GM19239 (cell line): ENCODE measurements at regions not wholly inside any gene's neighbourhood (a gene's known extent, or its start where the extent isn't known, plus 50 kb on each side); places are given as distances from the start of the nearest gene placed in this dataset.
"Not testable (repeated sequence)": the region's sequence is repeated elsewhere in the genome, so short reads cannot be mapped to it uniquely, and the experiment has no call there.

Source experiments
- DNase-seq: peaks from one replicate; pipeline ENCODE4 v3.0.0; 2011; ENCODE audit warnings: low spot score; ENCODE audit not compliant: insufficient read length
- FAIRE-seq: peaks from 2 replicates; lab custom pipeline; 2011; peaks lifted over from hg19 to GRCh38; lab: Jason Lieb, UNC

DNA sequence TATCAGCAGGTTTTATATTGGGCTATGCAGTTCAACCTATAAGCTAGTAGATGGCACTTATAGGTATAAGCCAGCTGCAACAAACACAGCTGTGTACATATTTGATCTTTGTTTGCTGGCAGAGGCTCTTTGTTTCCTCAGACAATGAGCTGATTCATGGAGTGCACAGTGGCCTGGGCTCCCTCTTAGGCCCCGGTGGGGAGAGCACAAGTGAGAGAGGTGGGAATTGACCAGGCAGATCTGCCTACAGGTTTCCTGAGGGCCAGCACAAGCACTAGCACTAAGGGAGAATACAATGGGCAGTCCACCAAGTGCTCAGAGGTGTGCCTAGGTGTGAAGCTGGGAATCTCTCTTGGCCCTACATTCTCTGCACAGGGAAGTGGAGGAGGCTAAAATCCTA, 1390.7 kb downstream of the SLITRK5 start:
- DNase-seq (no peak), FAIRE-seq (no peak)

DNA sequence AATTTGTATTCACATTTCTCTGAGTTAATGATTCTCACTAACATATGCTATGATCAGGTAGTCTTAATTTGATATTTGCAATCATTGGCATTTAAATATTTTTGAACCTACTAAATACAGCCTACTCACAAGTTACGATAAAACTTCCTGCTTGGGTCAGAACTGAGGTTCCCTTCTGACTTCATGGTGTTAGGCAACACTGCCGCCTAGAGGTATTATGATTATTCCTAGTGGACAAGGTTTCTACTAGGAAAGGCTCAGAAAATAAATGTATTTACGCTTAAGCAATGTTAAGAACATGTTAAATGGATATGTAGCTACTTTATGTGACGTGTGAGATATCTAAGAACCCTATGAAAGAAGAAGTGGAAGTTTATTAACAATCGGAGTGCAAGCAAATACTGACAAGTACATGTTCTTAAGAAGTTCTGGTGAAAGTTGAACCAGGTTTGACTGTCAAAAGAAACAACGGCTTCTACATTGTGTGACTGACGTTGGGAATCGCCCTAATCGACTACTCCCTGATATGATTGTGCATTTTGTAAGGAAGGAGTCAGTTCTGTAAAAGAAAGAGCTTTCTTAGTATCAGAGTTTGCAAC, 1395.8 kb downstream of the SLITRK5 start:
- no peak for FAIRE-seq

DNA sequence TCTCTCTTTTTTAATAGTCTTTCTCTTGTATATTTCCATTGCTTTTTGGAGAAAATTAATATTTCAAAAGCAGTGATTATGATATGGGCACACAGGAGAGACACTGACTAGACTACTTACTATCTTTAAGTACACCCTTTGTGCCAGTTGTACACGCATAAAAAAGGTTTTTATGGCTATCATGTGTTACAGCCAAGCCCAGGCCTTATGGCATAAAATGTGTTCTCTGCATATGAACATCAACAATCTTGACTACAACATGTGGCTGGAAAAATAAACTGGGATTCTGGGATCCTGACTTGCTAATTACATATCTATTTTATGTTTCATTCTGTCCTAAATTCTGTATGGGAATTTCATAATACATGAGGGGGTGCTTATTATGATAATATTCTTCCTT, 1401.8 kb downstream of the SLITRK5 start:
- DNase-seq (no peak), FAIRE-seq (no peak)

More for the DNA sequence above, 1395.8 kb downstream of the SLITRK5 start:
- no peak for DNase-seq

GRCh38 chr13:89076622-89077021, 1405.5 kb downstream of the SLITRK5 start:
- DNase-seq (no peak), FAIRE-seq (no peak)

- FAIRE-seq (no peak), DNase-seq (no peak)
These were observed 1411.5 kb downstream of the SLITRK5 start for GRCh38 chr13:89082623-89083022.

- not testable (repeated sequence) for DNase-seq, FAIRE-seq
These were observed 1416.9 kb downstream of the SLITRK5 start for GRCh38 chr13:89088107-89088506.

DNA sequence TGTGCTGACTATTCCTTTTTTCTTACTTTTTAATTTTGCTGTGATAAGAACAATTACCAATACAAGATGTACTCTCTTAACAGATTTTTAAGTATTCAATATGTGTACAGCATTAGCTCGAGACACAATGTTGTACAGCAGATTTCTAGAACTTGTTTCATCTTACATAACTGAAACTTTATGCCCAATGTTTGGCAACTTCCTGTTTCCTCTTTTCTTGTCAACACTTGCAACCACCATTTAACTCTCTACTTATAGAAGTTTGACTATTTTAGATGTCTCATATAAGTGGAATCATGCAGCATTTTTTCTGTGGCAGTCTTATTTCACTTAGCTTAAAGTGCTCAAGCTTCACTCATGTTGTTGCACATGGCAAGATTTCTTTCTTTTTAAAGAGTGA, 1426.8 kb downstream of the SLITRK5 start:
- DNase-seq (no peak), FAIRE-seq (no peak)

DNA sequence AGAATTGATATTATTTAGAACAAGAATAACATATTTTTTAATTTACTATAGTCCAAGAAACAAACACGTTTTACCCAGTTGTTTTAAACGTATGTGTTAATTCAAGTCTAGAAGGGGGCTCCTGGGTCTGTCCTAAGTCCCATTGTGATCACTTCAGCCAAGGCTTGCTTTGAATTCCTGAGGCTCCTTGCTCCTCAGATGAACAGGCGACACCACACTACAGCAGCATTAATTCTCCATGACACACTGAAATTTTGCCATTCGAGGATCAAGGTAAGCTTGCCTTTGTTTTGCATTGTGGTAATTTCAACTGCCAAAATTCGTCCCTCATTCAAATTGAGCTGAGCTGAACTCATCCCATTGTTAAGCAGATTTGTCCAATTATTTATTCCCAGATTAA, 1442.6 kb downstream of the SLITRK5 start:
- DNase-seq (no peak), FAIRE-seq (no peak)

GRCh38 chr13:89115307-89115706, 1444.1 kb downstream of the SLITRK5 start:
- DNase-seq (no peak), FAIRE-seq (no peak)

GRCh38 chr13:89136678-89137077, 1465.5 kb downstream of the SLITRK5 start:
- FAIRE-seq = no peak
- DNase-seq = no peak

DNA sequence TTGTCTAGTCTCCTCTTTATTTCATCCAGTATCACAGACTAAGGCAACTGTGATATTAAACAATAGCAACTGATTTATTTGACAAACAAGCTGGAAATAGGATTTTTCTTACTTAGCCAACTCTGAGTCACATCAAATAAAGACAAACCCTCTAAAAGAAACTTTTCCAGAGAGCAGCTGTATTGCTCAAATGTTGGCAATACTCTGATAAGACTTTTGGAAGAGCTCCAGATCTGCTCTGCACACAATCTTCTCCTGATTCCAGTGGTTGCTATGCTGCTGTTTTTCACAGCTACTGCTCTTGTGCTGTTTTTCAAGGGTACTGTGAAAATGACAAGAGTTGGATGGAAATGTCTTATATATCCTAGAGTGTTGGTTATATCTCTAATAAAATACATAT, 1479.2 kb downstream of the SLITRK5 start:
- DNase-seq = no peak
- FAIRE-seq = no peak

DNA sequence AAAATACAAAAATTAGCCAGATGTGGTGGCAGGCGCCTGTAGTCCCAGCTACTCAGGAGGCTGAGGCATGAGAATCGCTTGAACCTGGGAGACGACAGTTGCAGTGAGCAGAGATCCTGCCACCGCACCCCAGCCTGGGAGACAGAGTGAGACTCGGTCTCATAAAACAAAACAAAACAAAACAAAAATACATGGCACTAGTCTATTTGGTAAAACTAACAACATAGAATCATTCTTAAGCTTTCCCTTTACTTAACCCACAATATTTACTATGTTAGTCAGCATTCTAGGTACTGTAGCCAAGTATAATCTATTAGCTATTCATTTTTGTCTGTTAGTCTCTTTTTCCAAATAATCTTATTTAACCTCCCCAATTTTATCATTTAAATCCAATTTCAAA, 1482.8 kb downstream of the SLITRK5 start:
- no peak for FAIRE-seq
- DNase-seq = no peak

DNA sequence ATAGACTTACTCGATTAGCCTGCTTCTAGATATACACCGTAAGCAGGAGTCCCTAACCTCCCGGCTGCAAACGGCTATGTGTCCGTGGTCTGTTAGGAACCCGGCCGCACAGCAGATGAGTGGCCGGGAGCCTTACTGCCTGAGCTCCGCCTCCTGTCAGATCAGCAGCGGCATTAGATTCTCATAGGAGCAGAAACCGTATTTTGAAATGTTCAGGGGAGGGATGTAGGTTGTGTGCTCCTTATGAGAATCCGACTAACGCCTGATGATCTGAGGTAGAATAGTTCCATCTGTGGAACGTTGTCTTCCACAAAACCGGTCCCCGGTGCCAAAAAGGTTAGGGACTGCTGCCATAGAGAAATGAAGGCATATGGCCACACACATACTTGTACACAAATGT, 1491.9 kb downstream of the SLITRK5 start:
- DNase-seq (no peak), FAIRE-seq (no peak)

- DNase-seq (no peak), FAIRE-seq (no peak)
These were observed 1494.5 kb downstream of the SLITRK5 start for GRCh38 chr13:89165685-89166084.

- DNase-seq = no peak
- no peak for FAIRE-seq
These were observed 1498.8 kb downstream of the SLITRK5 start for GRCh38 chr13:89169951-89170350.

- FAIRE-seq (no peak), DNase-seq (no peak)
These were observed 1509.9 kb downstream of the SLITRK5 start for GRCh38 chr13:89181041-89181440.

DNA sequence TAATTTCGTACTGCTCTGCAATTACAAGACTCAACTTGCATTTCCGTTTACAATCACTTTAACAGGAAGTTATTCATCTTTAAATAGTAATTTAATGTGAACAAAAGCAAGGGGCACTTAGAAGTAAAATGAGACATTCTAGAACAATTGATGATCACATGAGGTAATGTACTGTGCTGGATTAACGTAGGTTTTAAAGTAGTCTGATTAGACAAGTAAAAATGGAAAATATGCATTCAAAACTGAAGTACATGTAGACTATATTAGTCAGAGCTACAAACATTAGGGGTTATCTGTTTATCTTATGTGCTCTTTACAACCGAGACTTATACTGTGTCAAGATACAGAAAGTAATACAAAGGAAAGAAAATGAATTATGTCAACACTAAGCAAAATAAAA, 1528.0 kb downstream of the SLITRK5 start:
- DNase-seq (no peak), FAIRE-seq (no peak)

DNA sequence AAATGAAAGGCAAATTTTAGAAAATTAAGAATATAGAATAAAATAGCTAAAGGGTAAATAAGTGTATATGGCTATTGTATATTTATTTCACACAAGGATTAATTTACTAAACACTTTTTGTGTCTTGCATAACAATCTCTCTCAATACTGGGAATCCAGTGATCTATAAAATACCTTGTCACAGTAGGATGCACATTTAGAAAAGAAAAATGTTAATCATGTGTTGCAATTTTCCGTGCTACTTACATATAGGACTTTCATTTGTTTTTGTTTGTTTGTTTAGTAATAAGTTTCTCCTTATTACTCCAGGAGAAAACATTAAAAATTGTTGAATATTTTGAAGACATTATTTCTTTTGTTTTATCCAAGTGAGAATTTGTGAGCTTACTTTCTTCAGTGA, 1533.3 kb downstream of the SLITRK5 start:
- no peak for DNase-seq
- FAIRE-seq = no peak

- FAIRE-seq = no peak
- DNase-seq = no peak
These were observed 1534.8 kb downstream of the SLITRK5 start for GRCh38 chr13:89205856-89206520.

DNA sequence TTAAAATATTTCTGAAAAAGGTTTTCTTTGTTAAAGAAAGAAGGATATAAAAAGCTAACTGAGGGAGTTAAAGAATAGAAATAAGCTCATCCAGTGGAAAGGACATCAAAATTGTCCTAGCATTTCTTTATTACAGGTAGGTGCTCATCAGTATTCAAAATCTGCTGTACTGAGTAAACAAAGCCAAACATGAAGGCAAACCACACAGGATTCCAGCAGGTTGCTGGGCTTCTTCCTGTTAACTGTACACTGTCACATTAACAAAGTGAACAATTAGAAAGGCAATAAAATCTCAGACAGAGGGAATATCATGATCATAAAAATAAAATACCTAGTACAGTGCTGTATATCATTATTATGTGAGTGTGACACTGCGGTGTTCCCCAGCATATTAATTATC, 1541.0 kb downstream of the SLITRK5 start:
- DNase-seq (no peak), FAIRE-seq (no peak)

DNA sequence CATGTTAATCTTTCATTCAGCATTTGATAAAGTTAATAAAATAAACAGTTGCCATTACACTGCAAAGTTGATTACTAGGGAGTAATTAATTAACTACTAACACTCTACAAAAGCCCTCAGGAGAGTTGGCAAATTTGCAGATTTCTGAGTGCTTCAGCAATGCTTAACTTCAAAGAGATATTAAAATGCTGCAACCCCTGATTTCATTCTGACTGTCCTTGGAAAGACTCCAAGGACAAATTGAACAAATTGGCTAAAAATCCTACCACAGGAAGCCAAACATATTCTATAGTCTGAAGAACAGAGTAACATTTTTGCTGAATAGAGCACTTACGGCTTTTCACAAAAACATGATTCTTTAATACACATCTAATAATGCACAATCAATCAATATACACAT, 1543.0 kb downstream of the SLITRK5 start:
- DNase-seq (no peak), FAIRE-seq (no peak)

GRCh38 chr13:89215319-89215718, 1544.1 kb downstream of the SLITRK5 start:
- not testable (repeated sequence) for FAIRE-seq, DNase-seq
